H1 (cell line): ENCODE measurements at regions not wholly inside any gene's neighbourhood (a gene's known extent, or its start where the extent isn't known, plus 50 kb on each side); places are given as distances from the start of the nearest gene placed in this dataset.

Experiments
- CTCF ChIA-PET: fragments of 300-600 bp; sonication (Branson Sonifier 250); formaldehyde crosslinking; loops from one replicate; lab custom pipeline; 2021; ENCODE audit not compliant: partially characterized antibody; lab: Charles Lee
- POLR2A ChIA-PET: fragments of 300-600 bp; sonication (Branson Sonifier 250); formaldehyde crosslinking; loops from one replicate; lab custom pipeline; 2021; ENCODE audit warnings: inconsistent platforms; ENCODE audit not compliant: partially characterized antibody; lab: Charles Lee
- DNase-seq, 2 experiments: peaks; one replicate each; pipeline versions ENCODE4 v3.0.0 to v3.0.0-alpha.2; 2010 to 2022; ENCODE audit warnings: low spot score in 2 of 2, low read depth in 1 of 2, mixed read lengths in 1 of 2
- FAIRE-seq: peaks from 2 replicates; lab custom pipeline; 2011; peaks lifted over from hg19 to GRCh38; lab: Jason Lieb, UNC
- H2AFZ ChIP-seq: 2 replicates; pipeline ENCODE4 v1.8.1; 2012; ENCODE audit warnings: low read length, inconsistent platforms
- H2AK5ac ChIP-seq: 2 replicates; pipeline ENCODE4 v1.6.1; 2013; ENCODE audit warnings: low read depth, low read length
- H2BK120ac ChIP-seq: replicated peaks from 2 replicates; pipeline ENCODE3; 2013; ENCODE audit warnings: low read depth, low read length, inconsistent platforms
- H2BK12ac ChIP-seq: 2 replicates; pipeline ENCODE4 v1.6.1; 2013; ENCODE audit warnings: low read depth, low read length
- H2BK15ac ChIP-seq: 2 replicates; pipeline ENCODE4 v1.6.1; 2013; ENCODE audit warnings: low read length
- H2BK20ac ChIP-seq: 2 replicates; pipeline ENCODE4 v1.6.1; 2013; ENCODE audit warnings: low read length
- H2BK5ac ChIP-seq: 2 replicates; pipeline ENCODE4 v1.6.1; 2013; ENCODE audit warnings: low read depth, low read length
- H3K14ac ChIP-seq: 2 replicates; pipeline ENCODE4 v1.6.1; 2013; ENCODE audit warnings: inconsistent platforms; ENCODE audit not compliant: insufficient read length
- H3K18ac ChIP-seq: 2 replicates; pipeline ENCODE4 v1.6.1; 2013; ENCODE audit warnings: low read length; ENCODE audit errors: extremely low read depth
- H3K23ac ChIP-seq: 2 replicates; pipeline ENCODE4 v1.6.1; 2013; ENCODE audit warnings: inconsistent platforms; ENCODE audit not compliant: insufficient read length
- H3K23me2 ChIP-seq: 2 replicates; pipeline ENCODE4 v1.6.1; 2013; ENCODE audit warnings: low read depth, low read length
- H3K27ac ChIP-seq: 2 replicates; pipeline ENCODE4 v1.6.1; 2011; ENCODE audit warnings: low read depth, low read length, inconsistent platforms
- H3K27me3 ChIP-seq, 4 experiments: replicated peaks in 1 of 4; 1 replicate in 1 of 4; 2 replicates in 3 of 4; pipeline versions ENCODE4 v1.6.1 to v1.8.1; 2011 to 2013; ENCODE audit warnings: low read length in 3 of 4, mild to moderate bottlenecking in 3 of 4, inconsistent platforms in 2 of 4, mixed read lengths in 2 of 4, moderate library complexity in 1 of 4; ENCODE audit not compliant: control insufficient read depth in 3 of 4, insufficient read depth in 3 of 4; ENCODE audit errors: extremely low read depth in 1 of 4
- H3K36me3 ChIP-seq, 4 experiments: 2 replicates each; pipeline versions ENCODE4 v1.6.1 to v1.8.1; 2011 to 2013; ENCODE audit warnings: mild to moderate bottlenecking in 4 of 4, low read length in 3 of 4, moderate library complexity in 2 of 4, control low read depth in 1 of 4, inconsistent platforms in 1 of 4; ENCODE audit not compliant: insufficient read depth in 4 of 4, control insufficient read depth in 2 of 4
- H3K4ac ChIP-seq: replicated peaks from 2 replicates; pipeline ENCODE3; 2013; ENCODE audit warnings: low read length, low read depth, mixed read lengths, inconsistent platforms; ENCODE audit not compliant: insufficient read length
- H3K4me1 ChIP-seq, 4 experiments: replicated peaks in 1 of 4; 1 replicate in 1 of 4; 2 replicates in 3 of 4; pipeline versions ENCODE4 v1.6.1 to v1.8.1; 2011 to 2013; ENCODE audit warnings: low read length in 3 of 4, inconsistent platforms in 2 of 4, mixed read lengths in 1 of 4; ENCODE audit not compliant: insufficient read depth in 4 of 4, control insufficient read depth in 3 of 4
- H3K4me2 ChIP-seq, 2 experiments: 2 replicates each; pipeline versions ENCODE4 v1.6.1 to v1.8.1; 2011 to 2013; ENCODE audit warnings: low read depth in 2 of 2, low read length in 2 of 2, control low read depth in 1 of 2, inconsistent platforms in 1 of 2, mild to moderate bottlenecking in 1 of 2; ENCODE audit not compliant: insufficient read depth in 1 of 2
- H3K4me3 ChIP-seq, 4 experiments: fragments of 200-600, 300-600 bp in 1 of 4; sonication (generic), shearing (Covaris generic), sonication (Bioruptor Twin) in 1 of 4; 2 replicates each; pipeline versions ENCODE4 v1.5.1 to v1.8.1; 2011 to 2016; ENCODE audit warnings: low read length in 4 of 4, low read depth in 3 of 4, control low read depth in 2 of 4, inconsistent platforms in 2 of 4, mild to moderate bottlenecking in 2 of 4, mixed read lengths in 1 of 4, moderate library complexity in 1 of 4; ENCODE audit not compliant: insufficient read depth in 2 of 4; ENCODE audit errors: extremely low read depth in 1 of 4
- H3K56ac ChIP-seq: replicated peaks from 2 replicates; pipeline ENCODE3; 2013; ENCODE audit warnings: low read depth, mild to moderate bottlenecking, mixed read lengths, low read length, inconsistent platforms; ENCODE audit not compliant: insufficient read length
- H3K79me1 ChIP-seq: 2 replicates; pipeline ENCODE4 v1.6.1; 2013; ENCODE audit warnings: low read depth, low read length, control low read depth
- H3K79me2 ChIP-seq, 2 experiments: 2 replicates each; pipeline versions ENCODE4 v1.6.1 to v1.8.1; 2012 to 2013; ENCODE audit warnings: low read length in 2 of 2, mild to moderate bottlenecking in 2 of 2, inconsistent platforms in 1 of 2; ENCODE audit not compliant: insufficient read depth in 2 of 2, control insufficient read depth in 1 of 2
- H3K9ac ChIP-seq, 4 experiments: replicated peaks in 1 of 4; 1 replicate in 1 of 4; 2 replicates in 3 of 4; pipeline versions ENCODE4 v1.6.1 to v1.8.1; 2011 to 2013; ENCODE audit warnings: low read depth in 3 of 4, low read length in 3 of 4, control low read depth in 2 of 4, mild to moderate bottlenecking in 2 of 4, moderate library complexity in 2 of 4, inconsistent platforms in 1 of 4; ENCODE audit errors: extremely low read depth in 1 of 4
- H3K9me3 ChIP-seq, 2 experiments: 2 replicates each; pipeline versions ENCODE4 v1.6.1 to v1.8.1; 2012 to 2013; ENCODE audit warnings: mild to moderate bottlenecking in 2 of 2, moderate library complexity in 2 of 2, control low read depth in 1 of 2, inconsistent platforms in 1 of 2, low read depth in 1 of 2, low read length in 1 of 2, mixed read lengths in 1 of 2; ENCODE audit not compliant: insufficient read depth in 2 of 2
- H4K20me1 ChIP-seq, 2 experiments: replicated peaks in 1 of 2; 2 replicates each; pipeline versions ENCODE3 to v1.8.1; 2011 to 2013; ENCODE audit warnings: inconsistent platforms in 2 of 2, low read length in 2 of 2, mild to moderate bottlenecking in 1 of 2; ENCODE audit not compliant: insufficient read depth in 2 of 2, control insufficient read depth in 1 of 2
- H4K5ac ChIP-seq: 2 replicates; pipeline ENCODE4 v1.6.1; 2013; ENCODE audit warnings: low read length, low read depth, mixed read lengths, inconsistent platforms; ENCODE audit not compliant: insufficient read length
- H4K8ac ChIP-seq: 2 replicates; pipeline ENCODE4 v1.8.0; 2013; ENCODE audit warnings: mild to moderate bottlenecking, moderate library complexity, low read length, inconsistent platforms; ENCODE audit not compliant: insufficient read depth; ENCODE audit errors: extremely low read depth
- H4K91ac ChIP-seq: replicated peaks from 2 replicates; pipeline ENCODE3; 2013; ENCODE audit warnings: low read length, mixed read lengths, inconsistent platforms; ENCODE audit not compliant: insufficient read length
- CTCF ChIP-seq, 3 experiments: IDR thresholded peaks; 1 replicate in 2 of 3; 2 replicates in 1 of 3; pipeline versions ENCODE4 v1.5.1 to v1.6.1; 2011; ENCODE audit warnings: low read length in 3 of 3, mild to moderate bottlenecking in 3 of 3, inconsistent platforms in 2 of 3, low read depth in 1 of 3, moderate library complexity in 1 of 3; ENCODE audit not compliant: insufficient read depth in 1 of 3; ENCODE audit errors: control extremely low read depth in 1 of 3
- SUZ12 ChIP-seq: fragments of 200-600 bp; sonication (generic); IDR thresholded peaks from 2 replicates; pipeline ENCODE4 v1.6.1; 2012; ENCODE audit warnings: mild to moderate bottlenecking, inconsistent platforms, low read length, moderate library complexity, mixed read lengths
- WGBS, 2 experiments: shearing (Covaris generic) in 1 of 2; methylation state at CpG; one replicate each; pipeline versions ENCODE4 v1.1.6 to v1.1.7; 2013 to 2015; ENCODE audit warnings: low lambda C conversion rate in 2 of 2, mixed read lengths in 2 of 2, inconsistent platforms in 1 of 2, low coverage in 1 of 2, missing lambda C conversion rate in 1 of 2; ENCODE audit not compliant: insufficient replicate concordance in 2 of 2, insufficient coverage in 1 of 2, insufficient read length in 1 of 2; ENCODE audit errors: extremely low coverage in 1 of 2, missing lambda C conversion rate in 1 of 2; 5-methylcytosine and 5-hydroxymethylcytosine counted together

- Histone ChIP-seq H3K36me3 (no peaks in the 10 kb centered on the region), H3K18ac (no peak overlapping the region), H3K4me2 (no peak overlapping the region), H2AK5ac (no peak overlapping the region), H3K27ac (no peak overlapping the region), H3K4ac (no peak overlapping the region), H3K23me2 (no peaks in the 10 kb centered on the region), H2BK20ac (no peak overlapping the region), H3K9ac (no peak overlapping the region), H2AFZ (no peak overlapping the region), H2BK15ac (no peak overlapping the region), H4K20me1 (peaks cover 0 to 3% of the 10 kb centered on the region in 2 experiments), H3K14ac (no peak overlapping the region), H3K23ac (no peak overlapping the region), H3K56ac (no peak overlapping the region), H2BK12ac (no peak overlapping the region), H3K4me1 (no peaks in the 10 kb centered on the region), H3K4me3 (no peak overlapping the region), H4K8ac (no peak overlapping the region), H3K27me3 (no peaks in the 10 kb centered on the region), H2BK120ac (no peak overlapping the region), H4K5ac (no peak overlapping the region), H4K91ac (no peak overlapping the region), H3K79me2 (no peaks in the 10 kb centered on the region), H3K9me3 (no peaks in the 10 kb centered on the region), H3K79me1 (no peaks in the 10 kb centered on the region), H2BK5ac (no peak overlapping the region)
- ChIA-PET POLR2A (no interaction called here), CTCF (interaction anchor here (0.6 to 1.8 kb wide), 10 partner anchors 11 to 306 kb away, joined by 3 to 4 read pairs (median 3); no protein-coding TSS in a partner anchor)
- 66% methylated on average over 4 of the region's 4 CpGs; no CpG with 5 or more reads in 1 of the 2 experiments for WGBS, 2 experiments
- DNase-seq (no peak), FAIRE-seq (no peak)
- TF ChIP-seq CTCF (IDR thresholded peaks at IDR 0.05; ENCODE audit: control extremely low read depth in 1 of 3, insufficient read depth in 1 of 3, low read depth in 1 of 3, low read length in 3 of 3) (peak in 2 of 3 experiments; percentile 12 to 20; a peak in 2 of 4 replicates), SUZ12 (no peak)
Observed at GRCh38 chr6:10343320-10343719, 71.6 kb downstream of the TFAP2A start.
